ENCODE measurements at regions not wholly inside any gene's neighbourhood (a gene's known extent, or its start where the extent isn't known, plus 50 kb on each side); places are given as distances from the start of the nearest gene placed in this dataset.
"Not testable (repeated sequence)": the region's sequence is repeated elsewhere in the genome, so short reads cannot be mapped to it uniquely, and the experiment has no call there.

DNA sequence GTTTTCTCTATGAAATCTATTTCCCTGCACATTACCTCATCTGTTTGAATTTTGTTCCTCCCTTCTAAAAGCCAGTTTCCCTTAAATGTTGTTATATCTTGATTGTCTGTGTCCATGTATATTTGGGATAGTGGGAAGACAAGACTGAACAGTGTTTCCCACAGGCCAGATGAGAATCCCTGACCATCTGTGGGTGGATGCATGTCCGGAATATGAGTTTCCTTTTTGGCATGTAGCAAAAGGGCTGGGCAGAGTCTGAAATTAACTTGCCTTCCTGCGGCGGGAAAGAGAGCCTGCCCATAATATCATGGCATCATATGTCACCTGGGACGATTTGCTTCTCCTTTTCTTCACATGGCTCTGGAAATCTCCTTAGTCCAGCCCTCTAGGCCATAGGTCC lies 385.8 kb upstream of the MAF start:
- Mint-ChIP-seq H3K4me1 (ENCODE audit: low read depth, unreplicated experiment) (no peaks in the 10 kb centered on the region), H3K27me3 (ENCODE audit: unreplicated experiment) (peaks cover 2% of the 10 kb centered on the region), H3K9me3 (ENCODE audit: unreplicated experiment) (no peaks in the 10 kb centered on the region), H3K27ac (ENCODE audit: unreplicated experiment) (no peak overlapping the region), H3K36me3 (ENCODE audit: unreplicated experiment) (no peaks in the 10 kb centered on the region), H3K4me3 (ENCODE audit: unreplicated experiment) (no peak overlapping the region)
- no peak for DNase-seq
- TF ChIP-seq CTCF (IDR thresholded peaks at IDR 0.05; ENCODE audit: partially characterized antibody, unreplicated experiment) = no peak

- Mint-ChIP-seq H3K36me3 (ENCODE audit: unreplicated experiment) (no peaks in the 10 kb centered on the region), H3K9me3 (ENCODE audit: unreplicated experiment) (no peaks in the 10 kb centered on the region), H3K27me3 (ENCODE audit: unreplicated experiment) (peaks cover 2% of the 10 kb centered on the region), H3K4me1 (ENCODE audit: low read depth, unreplicated experiment) (no peaks in the 10 kb centered on the region), H3K27ac (ENCODE audit: unreplicated experiment) (no peak overlapping the region), H3K4me3 (ENCODE audit: unreplicated experiment) (no peak overlapping the region)
- no peak for DNase-seq
- TF ChIP-seq CTCF (IDR thresholded peaks at IDR 0.05; ENCODE audit: partially characterized antibody, unreplicated experiment) = no peak
Observed at GRCh38 chr16:79985606-79986005, 385.1 kb upstream of the MAF start.

DNA sequence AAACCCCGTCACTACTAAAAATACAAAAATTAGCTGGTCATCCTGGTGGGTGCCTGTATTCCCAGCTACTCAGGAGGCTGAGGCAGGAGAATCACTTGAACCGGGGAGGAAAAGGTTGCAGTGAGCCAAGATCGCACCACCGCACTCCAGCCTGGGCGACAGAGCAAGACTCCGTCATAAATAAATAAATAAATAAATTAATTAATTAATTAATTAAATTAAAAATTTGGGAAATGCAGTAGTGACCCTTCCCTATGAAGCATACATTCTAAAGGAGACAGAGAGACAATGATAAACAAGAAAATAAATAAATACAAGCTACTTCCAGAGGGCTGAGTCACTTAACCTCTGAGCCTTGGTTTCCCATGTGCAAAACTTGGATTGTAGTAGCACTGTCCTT lies 383.6 kb upstream of the MAF start:
- not testable (repeated sequence) for H3K4me1 Mint-ChIP-seq (ENCODE audit: low read depth, unreplicated experiment); H3K36me3 Mint-ChIP-seq (ENCODE audit: unreplicated experiment); H3K9me3 Mint-ChIP-seq (ENCODE audit: unreplicated experiment); H3K27ac Mint-ChIP-seq (ENCODE audit: unreplicated experiment); H3K4me3 Mint-ChIP-seq (ENCODE audit: unreplicated experiment); DNase-seq; H3K27me3 Mint-ChIP-seq (ENCODE audit: unreplicated experiment)

DNA sequence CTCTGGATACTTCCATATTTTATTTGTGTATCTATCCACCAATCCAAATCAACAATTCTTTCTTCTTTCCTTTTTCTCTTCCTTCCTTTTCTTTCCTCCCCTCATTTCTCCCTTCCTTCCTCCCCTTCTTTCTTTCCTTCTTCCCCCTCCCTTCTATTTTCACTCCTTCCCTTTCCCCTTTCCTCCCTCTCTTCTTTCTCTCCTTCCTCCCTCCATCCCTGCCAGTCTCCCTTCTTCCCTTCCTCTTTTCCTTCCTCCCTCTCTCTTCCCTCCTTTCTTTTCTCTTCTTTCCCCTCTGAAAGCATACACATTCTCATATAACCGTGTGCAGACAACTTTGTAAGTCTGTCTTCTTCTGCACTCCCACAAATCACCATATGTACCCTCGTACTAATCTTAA lies 382.3 kb upstream of the MAF start:
- no peak for DNase-seq
- H3K27me3 Mint-ChIP-seq (ENCODE audit: unreplicated experiment) = peaks cover 2% of the 10 kb centered on the region
- H3K36me3 Mint-ChIP-seq (ENCODE audit: unreplicated experiment) = no peaks in the 10 kb centered on the region
- TF ChIP-seq CTCF (IDR thresholded peaks at IDR 0.05; ENCODE audit: partially characterized antibody, unreplicated experiment) = no peak
- H3K4me1 Mint-ChIP-seq (ENCODE audit: low read depth, unreplicated experiment) = no peaks in the 10 kb centered on the region
- no peak overlapping the region for H3K4me3 Mint-ChIP-seq (ENCODE audit: unreplicated experiment)
- H3K9me3 Mint-ChIP-seq (ENCODE audit: unreplicated experiment) = no peaks in the 10 kb centered on the region
- no peak overlapping the region for H3K27ac Mint-ChIP-seq (ENCODE audit: unreplicated experiment)

GRCh38 chr16:79982361-79982760 lies 381.8 kb upstream of the MAF start:
- Mint-ChIP-seq H3K36me3 (ENCODE audit: unreplicated experiment) (no peaks in the 10 kb centered on the region), H3K9me3 (ENCODE audit: unreplicated experiment) (no peaks in the 10 kb centered on the region), H3K4me1 (ENCODE audit: low read depth, unreplicated experiment) (no peaks in the 10 kb centered on the region), H3K4me3 (ENCODE audit: unreplicated experiment) (no peak overlapping the region), H3K27ac (ENCODE audit: unreplicated experiment) (no peak overlapping the region), H3K27me3 (ENCODE audit: unreplicated experiment) (peaks cover 2% of the 10 kb centered on the region)
- DNase-seq = no peak
- no peak for TF ChIP-seq CTCF (IDR thresholded peaks at IDR 0.05; ENCODE audit: partially characterized antibody, unreplicated experiment)

GRCh38 chr16:79981814-79982213 lies 381.3 kb upstream of the MAF start:
- peaks cover 2% of the 10 kb centered on the region for H3K27me3 Mint-ChIP-seq (ENCODE audit: unreplicated experiment)
- H3K4me3 Mint-ChIP-seq (ENCODE audit: unreplicated experiment) = no peak overlapping the region
- H3K27ac Mint-ChIP-seq (ENCODE audit: unreplicated experiment) = no peak overlapping the region
- DNase-seq = no peak
- H3K9me3 Mint-ChIP-seq (ENCODE audit: unreplicated experiment) = no peaks in the 10 kb centered on the region
- H3K36me3 Mint-ChIP-seq (ENCODE audit: unreplicated experiment) = no peaks in the 10 kb centered on the region
- H3K4me1 Mint-ChIP-seq (ENCODE audit: low read depth, unreplicated experiment) = no peaks in the 10 kb centered on the region
- TF ChIP-seq CTCF (IDR thresholded peaks at IDR 0.05; ENCODE audit: partially characterized antibody, unreplicated experiment) = no peak

All from glutamatergic neuron (in vitro differentiated cells).